Thyroid gland (tissue), 4 donors: ENCODE measurements at regions not wholly inside any gene's neighbourhood (a gene's known extent, or its start where the extent isn't known, plus 50 kb on each side); places are given as distances from the start of the nearest gene placed in this dataset.

Experiments used
- CTCF ChIP-seq, 6 experiments: fragments of 200-600 bp in 3 of 6; fragments of 450-650 bp in 3 of 6; sonication (generic) in 3 of 6; IDR thresholded peaks; one replicate each; pipeline ENCODE4 v1.5.1; 2016 to 2019; ENCODE audit warnings: antibody characterized with exemption in 6 of 6, mild to moderate bottlenecking in 2 of 6, inconsistent platforms in 1 of 6, moderate library complexity in 1 of 6
- POLR2A ChIP-seq, 2 donors: fragments of 450-650 bp; IDR thresholded peaks; one replicate each; pipeline ENCODE4 v1.6.1; 2017; ENCODE audit warnings: antibody characterized with exemption in 2 of 2, mild to moderate bottlenecking in 2 of 2, moderate library complexity in 1 of 2

- TF ChIP-seq POLR2A (IDR thresholded peaks at IDR 0.05): no peak
- no peak for TF ChIP-seq CTCF (IDR thresholded peaks at IDR 0.05)
Measured at GRCh38 chr15:87675271-87675670, 581.3 kb downstream of the NTRK3 start.
